ENCODE measurements at regions not wholly inside any gene's neighbourhood (a gene's known extent, or its start where the extent isn't known, plus 50 kb on each side); places are given as distances from the start of the nearest gene placed in this dataset.

- no peak overlapping the region for H4K8ac ChIP-seq (replicated peaks; ENCODE audit: insufficient read length, low read depth, low read length)
- no peak overlapping the region for H3K4me3 Mint-ChIP-seq
- H2AFZ ChIP-seq (ENCODE audit: low read length), result no peak overlapping the region
These were observed 801.8 kb downstream of the CCDC85A start for GRCh38 chr2:56985609-56986008.

More at GRCh38 chr2:56985609-56986008, 801.8 kb downstream of the CCDC85A start:
- Histone ChIP-seq H3T11ph (ENCODE audit: low read length) (no peak overlapping the region), H3K4ac (ENCODE audit: low read depth, low read length) (no peak overlapping the region), H3K9ac (ENCODE audit: extremely low read depth, insufficient read length, low read length) (no peak overlapping the region), H2BK12ac (ENCODE audit: insufficient read length, low read depth, low read length) (no peak overlapping the region), H2BK5ac (ENCODE audit: insufficient read length, low read length) (no peak overlapping the region), H3K14ac (ENCODE audit: insufficient read depth, low read length) (no peak overlapping the region), H3K56ac (ENCODE audit: insufficient read length, low read depth, low read length) (no peak overlapping the region), H4K20me1 (ENCODE audit: control insufficient read depth, insufficient read depth, insufficient read length) (no peaks in the 10 kb centered on the region), H3K79me1 (ENCODE audit: insufficient read depth, low read depth, low read length, poor library complexity, severe bottlenecking) (no peaks in the 10 kb centered on the region), H2BK20ac (ENCODE audit: low read depth, low read length, poor library complexity, severe bottlenecking) (no peak overlapping the region), H2AK5ac (ENCODE audit: insufficient read length, low read length) (no peak overlapping the region), H4K5ac (ENCODE audit: insufficient read length, low read depth, low read length) (no peak overlapping the region), H2BK120ac (ENCODE audit: low read depth, low read length, poor library complexity, severe bottlenecking) (no peak overlapping the region), H3K23ac (ENCODE audit: insufficient read length, low read depth, low read length) (no peak overlapping the region), H3K9me3 (ENCODE audit: control insufficient read depth, low read depth, low read length) (no peaks in the 10 kb centered on the region), H3K4me1 (ENCODE audit: insufficient read depth, low read length) (no peaks in the 10 kb centered on the region), H3K79me2 (ENCODE audit: insufficient read depth, low read length) (no peaks in the 10 kb centered on the region), H2BK15ac (ENCODE audit: low read depth, low read length) (no peak overlapping the region), H3K4me2 (ENCODE audit: insufficient read depth, insufficient read length, low read length) (no peak overlapping the region), H3K27me3 (ENCODE audit: insufficient read depth, low read length) (no peaks in the 10 kb centered on the region), H3K27ac (ENCODE audit: insufficient read length, low read depth, low read length) (no peak overlapping the region), H3K18ac (ENCODE audit: insufficient read length, low read depth, low read length) (no peak overlapping the region), H4K91ac (ENCODE audit: insufficient read length, low read depth, low read length) (no peak overlapping the region), H3K23me2 (ENCODE audit: insufficient read length, low read depth, low read length, poor library complexity, severe bottlenecking) (no peaks in the 10 kb centered on the region)
- Mint-ChIP-seq H3K9me3 (peaks cover 9 to 14% of the 10 kb centered on the region in 2 experiments; a peak in 4 of 5 replicates), H3K4me1 (no peaks in the 10 kb centered on the region), H3K27me3 (ENCODE audit: low read depth) (no peaks in the 10 kb centered on the region), H3K27ac (no peak overlapping the region), H3K36me3 (ENCODE audit: insufficient read depth in 1 of 3, low read depth in 3 of 3) (peaks cover 0 to 4% (median 0%) of the 10 kb centered on the region in 3 experiments; a peak in 3 of 7 replicates)
- no peak for DNase-seq
- TF ChIP-seq CTCF (conservative IDR thresholded peaks at IDR 0.05), result no peak

Data from H9 (cell line).